NCI-H187 (cell line): ENCODE measurements at regions not wholly inside any gene's neighbourhood (a gene's known extent, or its start where the extent isn't known, plus 50 kb on each side); places are given as distances from the start of the nearest gene placed in this dataset.

Source experiments
- DNase-seq, 2 experiments: peaks; one replicate each; lab custom pipeline; 2025; lab: John Stamatoyannopoulos, UW

DNA sequence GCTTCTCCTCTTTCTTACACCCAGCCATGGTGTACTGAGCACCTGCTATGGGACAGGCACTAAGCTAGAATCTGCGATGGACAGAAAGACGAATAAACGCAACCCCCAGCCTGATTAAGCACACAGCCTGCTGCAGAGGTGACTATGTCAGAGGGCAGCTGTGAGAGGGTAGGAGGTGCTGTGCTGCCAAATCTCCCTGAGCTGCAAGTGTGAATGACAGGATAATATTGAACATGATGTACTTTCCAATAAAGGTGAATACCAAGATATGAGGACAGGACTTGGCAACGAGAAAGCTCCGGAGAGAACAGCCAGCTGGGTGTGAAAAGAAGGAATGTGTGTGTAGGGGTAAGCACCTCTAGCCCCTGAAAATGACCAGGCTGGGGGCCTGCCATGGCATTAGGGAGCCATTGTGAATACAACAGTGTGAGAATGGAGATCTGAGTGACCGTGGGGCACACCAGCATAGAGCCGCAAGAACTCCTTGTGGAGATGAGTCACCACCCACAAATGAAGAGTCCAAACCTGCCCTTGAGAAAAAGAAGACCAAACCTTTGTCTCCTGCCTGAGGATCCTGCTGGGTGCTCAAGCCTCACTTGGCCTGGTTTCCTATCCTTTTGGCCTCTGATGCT is 83.0 kb upstream of the ATF3 start:
- DNase-seq = no peak

DNA sequence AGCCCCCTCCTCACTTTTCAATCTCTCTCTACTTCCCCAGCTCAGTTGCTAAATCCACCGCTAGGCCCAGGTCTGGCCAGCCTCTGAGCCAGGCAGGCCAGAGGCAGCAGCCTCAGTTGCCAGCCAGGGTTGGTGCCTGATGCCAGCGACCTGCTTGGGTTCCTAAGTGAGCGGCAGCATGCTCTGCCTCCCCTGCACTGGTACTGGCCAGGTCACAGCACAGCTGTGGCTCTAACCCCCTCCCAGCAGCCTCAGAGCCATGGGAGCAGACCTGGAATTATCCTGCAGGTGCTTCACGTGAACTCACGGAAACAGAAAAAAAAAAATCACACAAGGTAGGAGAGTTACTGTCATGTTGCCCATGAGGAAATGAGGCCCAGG is 82.5 kb upstream of the ATF3 start:
- DNase-seq = no peak

DNA sequence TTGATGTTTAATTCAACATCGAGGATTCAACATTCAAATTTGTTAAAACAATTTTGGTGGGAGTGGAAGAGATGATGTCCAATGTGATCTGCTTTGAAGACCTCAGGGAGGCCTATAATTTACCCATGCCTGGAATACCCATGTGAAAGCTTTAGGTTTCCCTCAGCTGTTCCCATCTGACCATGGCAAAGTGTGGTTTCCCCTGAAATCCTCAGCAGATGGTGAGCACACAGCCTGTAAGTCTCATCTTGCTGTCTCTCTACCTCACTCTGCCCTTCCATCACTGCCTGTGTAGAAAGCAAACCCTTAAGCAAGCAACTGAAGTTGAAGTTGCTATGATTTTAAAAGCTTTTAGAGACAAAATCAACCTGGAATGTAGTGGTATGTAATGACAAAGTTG is 80.1 kb upstream of the ATF3 start:
- no peak for DNase-seq

DNA sequence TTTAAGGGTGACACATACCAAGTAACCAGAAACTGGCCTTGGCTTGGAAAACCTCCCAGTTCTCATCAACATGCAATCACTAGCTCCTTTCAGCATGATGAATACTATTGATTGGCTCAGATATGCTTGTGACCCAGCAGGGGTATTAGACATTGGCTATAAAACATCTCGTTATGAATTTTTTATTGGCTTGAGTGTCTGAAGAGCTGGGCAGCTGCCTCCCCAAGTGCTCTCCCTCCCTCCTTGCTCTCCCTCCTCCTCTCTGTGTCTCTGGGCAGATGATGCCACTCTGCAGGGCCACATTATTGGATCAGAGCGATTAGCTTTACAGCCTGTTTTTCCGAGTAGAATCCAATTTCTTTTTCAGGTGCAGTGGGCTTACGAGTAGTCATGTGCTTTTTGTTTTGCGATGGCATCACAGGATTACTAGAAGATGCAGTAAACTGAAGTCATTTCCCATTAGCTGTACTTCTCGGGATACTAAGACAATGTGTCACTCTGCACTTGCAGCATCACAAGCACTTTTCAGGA is 79.3 kb upstream of the ATF3 start:
- DNase-seq = no peak

DNA sequence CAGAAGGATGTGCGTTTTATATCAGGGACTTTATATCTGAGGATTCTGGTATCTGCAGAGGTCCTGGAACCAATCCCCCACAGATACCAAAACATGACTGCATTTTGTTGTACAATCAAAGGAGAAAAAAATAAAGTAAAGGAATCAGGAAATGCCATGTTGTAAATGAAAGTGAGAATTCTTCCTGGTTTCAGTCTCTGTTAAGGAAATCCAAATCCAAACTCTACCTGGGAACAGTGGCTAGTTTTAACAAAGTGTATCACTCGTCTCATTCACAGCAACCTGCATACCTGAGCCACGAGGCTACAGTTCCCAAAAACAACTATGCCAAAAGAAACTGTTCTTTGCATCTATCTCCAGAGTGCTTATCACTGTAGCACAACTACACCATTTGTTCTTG is 77.3 kb upstream of the ATF3 start:
- no peak for DNase-seq

DNA sequence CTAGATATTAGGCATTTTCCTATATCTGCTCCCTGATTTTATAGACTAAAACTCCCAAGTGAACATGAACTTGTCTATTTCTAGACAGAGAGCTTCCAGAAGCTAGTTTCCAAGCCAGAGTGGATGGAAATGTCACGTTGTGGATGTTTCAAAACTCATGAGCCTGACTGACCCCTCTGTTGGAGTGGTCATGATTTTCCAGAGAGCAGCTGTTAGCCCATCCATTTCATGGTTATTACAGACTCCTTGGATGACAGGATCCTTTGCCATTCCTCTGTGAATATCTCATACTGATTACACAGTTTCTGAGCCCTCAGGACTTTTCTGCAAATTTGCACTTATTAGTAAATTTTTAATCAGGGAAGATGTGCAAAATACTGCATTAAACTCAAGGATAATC is 76.8 kb upstream of the ATF3 start:
- DNase-seq = no peak

DNA sequence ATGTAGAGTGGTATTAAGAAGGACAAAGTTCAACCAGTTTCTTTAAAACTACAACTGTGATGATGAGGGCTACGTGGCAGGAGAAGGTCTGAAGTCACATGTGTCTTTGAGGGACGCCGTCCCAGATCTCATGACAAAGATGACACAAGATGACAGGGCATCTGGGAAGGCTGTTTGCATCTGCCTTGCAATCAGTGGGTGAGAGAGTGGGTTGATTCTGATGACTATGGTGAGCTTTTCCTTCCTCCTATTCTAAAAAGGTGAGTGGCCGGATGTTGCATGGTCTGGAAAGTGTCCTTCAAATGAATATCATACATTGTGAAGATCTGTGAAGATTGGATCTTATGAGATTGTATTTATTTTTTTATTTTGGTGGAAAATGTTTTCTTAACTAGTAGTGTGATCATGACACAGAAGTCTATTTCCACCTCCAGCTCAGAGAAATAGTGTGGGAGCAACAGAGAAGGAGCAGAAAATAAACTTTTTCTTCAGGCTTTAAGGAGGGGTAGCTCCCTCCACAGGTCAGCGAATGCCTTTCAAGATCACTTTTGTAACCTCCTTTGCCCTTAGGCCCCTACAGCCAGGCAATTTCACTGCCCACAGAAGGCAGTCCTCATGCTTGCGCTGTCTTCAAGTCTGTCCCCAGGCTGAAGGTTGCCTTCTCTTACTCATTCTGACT is 76.0 kb upstream of the ATF3 start:
- no peak for DNase-seq

DNA sequence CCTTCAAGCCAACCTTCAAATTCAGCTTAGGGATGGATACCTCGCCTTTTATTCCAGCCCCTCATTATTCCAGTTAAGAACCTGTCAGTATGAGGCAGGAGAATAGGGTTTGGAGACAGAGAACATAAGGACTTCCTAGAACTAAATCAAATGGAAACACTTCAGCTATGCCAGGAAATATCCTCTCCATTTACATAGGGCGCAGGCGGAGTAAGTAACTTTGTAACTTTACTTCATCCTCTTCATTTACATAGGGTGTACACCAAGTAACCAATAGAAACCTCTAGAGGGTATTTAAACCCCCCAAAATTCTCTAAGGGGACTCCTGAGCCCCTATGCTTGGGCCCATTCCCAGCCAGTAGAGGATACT is 75.4 kb upstream of the ATF3 start:
- no peak for DNase-seq

DNA sequence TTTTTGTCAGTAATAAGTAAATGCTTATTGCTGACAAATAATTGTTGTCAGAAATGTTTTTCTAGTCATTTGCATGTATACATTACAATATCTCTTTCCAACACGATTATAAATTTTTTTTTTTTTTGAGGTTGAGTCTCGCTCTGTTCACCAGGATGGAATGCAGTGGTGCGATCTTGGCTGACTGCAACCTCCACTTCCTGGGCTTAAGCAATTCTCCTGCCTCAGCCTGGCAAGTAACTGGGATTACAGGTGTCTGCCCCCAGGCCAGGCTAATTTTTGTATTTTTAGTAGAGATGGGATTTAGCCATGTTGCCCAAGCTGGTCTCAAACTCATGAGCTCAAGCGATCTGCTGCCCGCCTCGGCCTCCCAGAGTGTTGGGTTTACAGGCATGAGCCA is 72.0 kb upstream of the ATF3 start:
- DNase-seq = no peak

DNA sequence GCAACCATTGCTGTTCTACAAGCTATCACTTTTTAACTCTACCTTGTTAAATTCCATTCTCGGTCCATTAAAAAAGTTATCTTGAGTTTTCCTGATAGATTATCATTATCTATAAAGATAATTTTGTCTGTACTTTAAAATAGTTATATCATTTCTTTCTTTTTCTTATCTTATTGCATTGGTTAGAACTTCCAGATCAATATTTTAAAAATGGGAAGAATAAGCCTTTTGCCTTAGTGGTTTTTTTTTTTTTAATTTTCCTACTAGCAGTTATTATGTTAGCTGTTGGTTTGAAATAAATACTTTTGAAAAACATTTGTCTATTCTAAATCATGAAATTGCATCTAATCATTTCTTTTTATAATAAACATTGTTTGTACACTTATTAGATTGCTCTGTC is 71.0 kb upstream of the ATF3 start:
- DNase-seq = no peak

DNA sequence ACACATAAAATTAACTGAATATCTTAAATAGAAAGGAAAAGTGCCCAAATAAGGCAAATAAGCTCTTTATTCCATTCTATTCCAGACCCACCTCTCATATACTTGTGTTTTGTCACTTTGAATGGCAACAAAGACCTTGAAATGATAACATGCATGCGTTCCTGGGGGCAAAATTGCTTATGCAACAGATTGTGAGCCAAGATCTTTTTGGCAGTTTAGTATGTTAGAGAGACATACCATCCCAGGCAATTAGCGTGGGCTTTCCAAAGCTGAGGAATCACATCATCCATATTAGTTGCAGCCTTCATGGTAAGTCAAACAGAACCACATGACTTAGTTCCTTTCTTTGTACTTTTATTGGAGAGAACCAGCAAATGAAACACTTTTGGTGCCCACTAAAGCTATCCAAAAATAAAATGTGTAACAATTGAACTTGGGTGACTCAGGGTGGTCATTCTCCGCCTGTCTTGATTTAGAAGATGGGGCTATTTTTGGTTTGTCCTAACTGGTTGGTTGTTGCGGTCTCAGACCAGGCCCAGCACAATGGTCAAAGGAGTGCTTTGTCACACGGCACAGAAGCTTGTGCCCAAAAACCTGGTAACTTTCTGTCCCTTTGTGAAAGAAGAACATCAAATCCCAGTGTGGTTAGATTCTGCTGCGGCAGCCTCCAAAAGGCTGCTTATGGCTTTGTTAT is 68.7 kb upstream of the ATF3 start:
- DNase-seq = no peak

DNA sequence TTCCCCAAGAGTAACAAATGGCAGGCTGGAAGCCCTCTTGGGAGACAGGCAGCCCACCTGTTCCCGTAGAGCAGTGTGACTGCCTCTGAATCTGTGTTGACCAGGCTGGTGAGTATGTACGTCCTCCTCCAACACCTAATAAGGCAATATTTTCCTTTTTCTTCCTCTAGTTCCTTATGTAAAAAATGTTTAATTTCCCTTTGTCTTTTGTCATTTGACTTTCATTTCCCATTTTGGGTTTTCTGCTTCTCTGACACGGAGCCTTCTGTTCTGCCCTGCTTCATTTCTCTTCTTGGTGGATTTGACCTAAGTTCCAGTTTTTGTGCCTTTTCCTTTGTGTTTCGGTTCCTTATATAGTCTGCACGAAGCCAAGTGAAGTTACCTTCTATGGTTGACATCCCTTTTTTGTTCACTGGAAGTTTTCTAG is 65.8 kb upstream of the ATF3 start:
- no peak for DNase-seq

DNA sequence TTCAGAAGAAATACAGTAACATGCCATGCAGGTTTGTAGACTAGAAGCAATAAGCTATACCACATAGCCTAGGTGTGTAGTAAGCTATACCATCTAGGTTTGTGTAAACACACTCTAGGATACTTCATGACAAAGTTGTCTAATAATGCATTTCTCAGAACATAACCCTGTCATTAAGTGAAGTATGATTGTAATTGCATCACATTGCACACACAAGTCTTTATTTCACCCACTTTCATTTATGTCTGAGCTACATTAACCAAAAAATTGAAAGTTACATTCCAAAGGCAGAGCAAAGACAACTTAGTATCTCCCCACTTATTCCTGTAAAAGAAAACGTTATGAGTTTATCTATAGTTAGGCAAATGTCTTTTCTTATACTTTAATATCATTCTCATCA is 64.5 kb upstream of the ATF3 start:
- no peak for DNase-seq

DNA sequence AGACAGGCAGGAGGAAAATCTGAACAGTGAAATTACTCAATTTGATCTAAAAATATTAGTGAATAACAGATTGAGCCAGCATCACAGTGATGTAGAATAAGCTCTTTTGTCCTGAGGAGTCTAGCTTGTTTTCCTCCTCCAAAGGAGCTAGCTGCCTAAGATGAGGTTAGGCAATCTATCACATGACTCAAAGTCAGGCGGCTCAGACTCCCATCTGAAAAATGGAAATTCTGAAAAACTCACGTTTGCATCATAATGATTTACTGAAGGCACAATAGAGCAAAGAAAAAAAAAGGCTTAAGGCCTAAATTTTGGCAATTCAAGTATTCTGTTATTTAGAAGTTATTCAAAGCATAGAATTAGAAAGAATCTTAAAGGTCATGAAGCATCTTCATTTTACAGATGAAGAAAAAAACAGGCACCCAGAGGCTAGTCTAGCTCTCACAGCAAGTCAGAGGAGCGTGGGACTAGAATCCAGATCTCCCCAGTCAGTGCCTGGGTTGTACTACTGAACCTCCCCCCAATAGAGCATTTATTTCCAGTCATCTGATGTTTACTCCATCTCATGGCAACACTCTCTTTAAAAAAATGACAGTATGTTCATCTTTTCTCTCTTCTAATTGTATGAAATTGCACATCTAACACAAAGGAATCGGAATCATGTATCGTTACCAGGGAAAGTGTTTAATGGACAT is 62.5 kb upstream of the ATF3 start:
- DNase-seq = no peak

DNA sequence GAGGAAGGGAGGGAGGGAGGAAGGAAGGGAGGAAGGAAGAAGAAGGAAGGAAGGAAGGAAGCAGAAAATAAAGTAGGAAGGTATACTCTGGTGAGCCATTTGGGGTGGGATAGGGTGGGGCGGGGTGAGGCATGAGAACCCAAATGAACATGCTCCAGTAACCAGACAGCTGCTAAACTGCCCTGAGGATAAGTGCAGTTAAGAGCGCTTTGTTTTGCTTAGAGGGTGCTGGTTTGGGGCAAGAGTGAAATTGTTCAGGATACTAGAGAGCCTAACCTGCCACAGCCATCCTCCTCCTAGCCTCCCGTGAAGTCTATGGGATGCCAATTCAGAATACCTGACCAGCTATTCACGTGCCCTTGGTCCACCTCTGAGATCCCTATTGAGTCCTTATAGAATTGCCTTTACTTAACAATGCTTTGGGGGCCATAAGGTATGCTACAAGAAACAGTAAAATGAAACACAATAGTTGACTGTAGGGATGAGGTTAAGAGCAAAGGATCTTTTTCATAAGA is 59.0 kb upstream of the ATF3 start:
- DNase-seq = no peak

DNA sequence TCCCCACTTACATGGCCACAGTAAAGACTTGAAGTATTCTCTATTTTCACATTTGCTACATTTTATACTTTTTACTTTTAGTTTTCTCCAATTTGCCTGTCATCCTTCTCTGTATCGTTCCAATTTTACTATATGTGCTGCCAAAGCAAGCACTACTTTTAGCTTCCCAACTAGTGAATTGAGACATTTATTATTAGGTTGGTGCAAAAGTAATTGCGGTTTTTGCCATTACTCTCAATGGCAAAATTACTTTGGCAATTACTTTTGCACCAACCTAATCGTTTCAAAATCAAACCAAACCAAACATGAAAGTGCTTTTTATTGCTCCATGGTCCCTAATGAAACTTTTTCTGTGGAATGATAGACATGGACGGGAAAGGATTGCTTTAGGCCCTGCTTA is 56.6 kb upstream of the ATF3 start:
- no peak for DNase-seq

DNA sequence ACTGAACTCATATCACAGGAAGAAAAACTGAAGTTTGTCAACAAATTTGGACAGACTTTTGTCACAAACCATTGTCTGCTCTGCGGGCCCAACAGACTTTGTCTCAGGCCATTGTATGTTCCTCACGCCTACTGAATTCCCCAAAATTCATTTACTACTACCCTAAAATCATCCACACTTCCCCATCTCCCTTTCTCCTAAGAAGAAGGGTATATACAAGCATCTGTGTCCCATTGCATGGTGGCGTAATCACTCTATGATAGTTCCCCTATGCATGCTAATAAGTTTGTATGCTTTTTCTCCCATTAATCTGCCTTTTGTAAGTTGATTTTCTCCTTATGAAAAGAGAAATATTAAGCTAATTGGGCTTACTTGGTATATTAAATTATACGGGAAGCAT is 54.9 kb upstream of the ATF3 start:
- DNase-seq = no peak

DNA sequence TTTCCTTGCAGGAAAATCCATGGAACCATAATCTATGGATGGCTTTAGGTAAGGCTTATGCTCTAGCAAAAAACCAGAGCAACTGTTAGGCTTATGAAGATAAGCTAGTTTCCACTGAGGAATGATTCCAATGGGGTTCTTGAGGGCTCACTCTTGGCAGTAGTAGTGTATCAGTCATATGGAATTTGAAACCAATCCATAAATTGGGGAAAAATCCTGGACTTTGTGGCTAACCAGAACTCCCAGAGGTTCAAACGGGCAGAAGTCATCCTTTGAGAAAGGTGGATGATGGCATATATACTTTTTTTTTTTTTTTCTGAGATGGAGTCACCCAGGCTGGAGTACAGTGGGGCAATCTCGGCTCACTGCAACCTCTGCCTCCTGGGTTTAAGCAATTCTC is 54.2 kb upstream of the ATF3 start:
- DNase-seq = no peak

DNA sequence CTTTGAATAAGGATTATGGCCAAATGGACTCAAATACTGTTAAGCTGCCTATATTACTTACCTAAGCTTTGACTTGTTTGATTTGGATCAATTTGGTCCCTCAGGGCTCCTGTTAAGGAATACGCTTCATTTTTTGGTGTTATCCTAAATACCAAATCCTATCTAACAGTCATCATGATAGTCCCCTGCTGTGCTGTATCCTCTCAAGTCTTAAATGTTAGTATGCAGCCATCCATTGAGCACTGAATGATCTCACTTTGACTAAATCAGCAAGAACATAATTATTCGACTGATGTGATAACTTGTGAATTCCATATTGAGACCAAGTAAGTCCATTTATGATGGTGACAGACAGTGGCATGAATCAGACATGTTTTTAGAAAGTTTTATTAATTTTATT is 53.1 kb upstream of the ATF3 start:
- DNase-seq = no peak

DNA sequence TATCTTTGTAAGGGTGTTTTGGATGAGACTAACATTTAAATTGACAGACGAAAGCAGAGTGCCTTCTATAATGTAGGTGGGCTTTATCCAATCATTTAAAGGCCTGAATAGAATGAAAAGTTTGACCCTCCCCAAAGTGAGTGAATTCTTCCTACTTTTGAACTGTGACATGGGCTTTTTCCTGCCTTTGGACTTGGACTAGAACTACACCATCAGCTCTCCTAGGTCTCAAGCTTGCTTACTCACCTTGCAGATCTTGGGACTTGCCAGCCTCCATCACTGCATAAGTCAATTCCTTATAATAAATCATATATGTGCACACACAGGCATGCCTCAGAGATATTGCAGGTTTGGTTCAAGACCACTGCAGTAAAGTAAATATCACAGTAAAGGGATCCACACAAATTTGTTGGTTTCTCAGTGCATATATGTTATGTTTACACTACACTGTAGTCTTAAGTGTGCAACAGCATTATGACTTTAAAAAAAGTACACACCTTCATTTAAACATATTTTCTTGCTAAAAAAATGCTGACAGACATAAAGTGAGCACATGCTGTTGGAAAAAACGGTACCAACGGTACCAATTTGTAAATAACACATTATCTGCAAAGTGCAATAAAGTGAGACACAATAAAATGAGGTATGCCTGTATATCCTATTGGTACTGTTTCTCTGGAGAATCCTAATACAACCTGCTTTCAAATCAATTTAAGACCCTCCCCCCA is 51.6 kb upstream of the ATF3 start:
- DNase-seq = no peak

DNA sequence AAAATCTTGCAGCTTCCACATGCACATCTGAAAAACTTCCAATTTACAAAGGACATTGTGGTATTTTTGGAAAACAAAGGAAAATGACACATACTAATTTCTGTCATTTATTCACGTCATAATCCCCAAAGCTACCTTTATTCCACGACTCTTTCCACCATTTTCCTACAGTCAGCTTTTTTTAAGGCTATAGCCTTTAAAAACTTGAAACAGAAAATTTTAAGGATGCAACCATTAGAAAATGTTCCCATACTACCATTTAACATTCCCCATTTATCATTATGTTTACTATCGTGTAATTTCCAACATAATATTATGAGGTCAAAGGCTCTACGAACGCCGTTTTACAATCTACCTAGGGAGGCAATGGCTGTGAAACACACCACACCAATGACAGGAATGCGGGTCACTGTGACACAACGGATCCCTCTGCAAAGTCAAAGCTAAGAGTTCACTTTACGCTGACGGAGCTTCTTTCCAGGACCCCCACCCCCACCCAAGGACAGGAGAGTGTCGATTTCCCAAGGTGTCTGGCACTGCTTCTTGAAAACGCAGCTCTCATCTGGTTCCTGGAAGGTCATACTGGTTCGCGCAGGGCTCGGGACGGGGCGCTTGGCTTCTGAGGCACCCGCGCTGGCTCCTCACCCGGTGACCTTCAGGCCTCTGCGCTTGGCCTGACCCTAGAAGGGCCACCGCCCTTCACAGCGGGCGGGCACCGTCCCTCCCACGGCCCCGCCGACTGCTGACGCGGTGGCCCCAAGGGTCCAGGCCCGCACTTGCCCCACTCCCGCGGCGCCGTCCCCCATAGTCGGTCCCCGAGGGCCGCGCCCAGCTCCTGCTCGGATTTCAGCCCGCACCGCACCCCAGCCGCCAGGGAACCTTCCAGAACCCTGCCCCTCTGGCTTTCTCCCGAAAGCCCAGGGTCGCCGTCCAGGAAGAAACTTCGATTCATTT is 50.5 kb upstream of the ATF3 start:
- DNase-seq = no peak
